HG03457 (cell line): ENCODE measurements at regions not wholly inside any gene's neighbourhood (a gene's known extent, or its start where the extent isn't known, plus 50 kb on each side); places are given as distances from the start of the nearest gene placed in this dataset.

Experiments
- ATAC-seq: cut with Tn5 transposase; IDR thresholded peaks from one replicate; pipeline ENCODE4 v1.9.1; 2021; ENCODE audit warnings: moderate number of reproducible peaks; ENCODE audit not compliant: unreplicated experiment

DNA sequence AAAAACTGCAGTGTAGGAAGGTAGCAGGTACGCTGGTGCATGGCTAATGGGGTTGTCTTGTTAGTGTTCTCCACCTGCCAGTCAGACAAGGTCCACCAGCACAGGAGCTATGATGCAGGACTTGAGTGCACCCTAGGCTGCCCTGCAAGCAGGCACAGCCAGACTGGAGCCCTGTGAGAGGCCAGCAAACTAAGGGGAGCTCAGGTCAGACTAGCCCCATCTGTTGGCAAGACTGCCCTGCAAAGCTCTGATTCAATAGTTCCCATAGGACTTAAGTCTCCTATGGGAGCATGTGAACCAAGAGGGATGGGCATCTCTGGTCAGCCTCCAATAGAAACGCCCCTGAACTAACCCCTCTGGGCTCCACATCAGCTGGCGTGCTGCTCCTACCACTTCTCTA, 1307.3 kb downstream of the C4orf33 start:
- no peak for ATAC-seq

DNA sequence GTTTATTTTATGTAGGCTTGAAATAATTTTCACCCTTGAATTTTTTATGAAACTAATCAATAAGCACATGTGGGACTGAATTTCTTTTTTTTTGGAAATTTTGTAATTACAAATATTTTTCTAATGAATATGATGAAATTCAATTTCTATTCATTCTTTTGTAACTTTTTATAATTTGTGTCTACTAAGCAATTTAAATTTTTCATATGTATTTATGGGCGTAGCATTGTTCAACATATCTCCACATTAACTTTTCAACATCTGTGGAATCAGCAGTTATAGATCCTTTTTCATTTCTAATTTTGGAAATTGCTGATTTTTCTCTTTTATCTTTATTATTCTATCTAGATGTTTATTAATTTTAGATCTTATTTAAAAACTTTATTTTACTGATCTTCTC, 1320.3 kb downstream of the C4orf33 start:
- ATAC-seq: no peak

DNA sequence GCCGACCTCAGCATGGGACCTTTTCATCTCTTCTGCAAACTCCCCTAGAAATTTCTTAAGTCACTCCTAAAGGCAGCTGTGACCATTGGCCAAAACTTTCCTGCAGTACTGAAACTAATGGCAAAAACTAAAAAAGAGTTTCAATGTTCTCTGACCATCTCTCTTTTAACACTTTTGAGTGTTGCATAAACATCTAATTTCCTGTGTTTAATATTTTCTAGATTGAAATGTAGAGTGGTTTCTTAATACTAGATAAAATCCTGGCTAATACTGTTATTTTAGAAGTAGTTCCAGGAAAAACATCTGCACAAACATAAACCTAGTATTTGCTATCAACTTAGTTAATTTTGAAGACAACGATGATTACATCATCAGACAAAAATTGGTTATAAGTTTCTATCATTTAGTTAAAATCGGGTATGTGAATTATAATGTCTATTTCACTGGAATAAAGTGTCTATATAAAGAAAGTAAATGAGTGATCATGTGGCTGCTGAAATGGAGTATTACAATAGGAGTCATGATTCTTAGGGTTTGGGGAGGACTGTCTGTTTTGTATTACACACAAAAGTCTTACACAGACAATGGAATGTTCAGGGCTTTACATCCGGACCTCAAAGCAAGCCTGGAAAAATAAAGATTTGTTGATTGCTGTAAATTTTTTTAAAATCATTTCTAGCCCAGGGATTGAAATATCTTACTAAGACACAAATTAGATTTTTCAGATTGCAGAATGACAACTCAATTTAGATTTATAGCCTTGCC, 1323.4 kb downstream of the C4orf33 start:
- no peak for ATAC-seq

DNA sequence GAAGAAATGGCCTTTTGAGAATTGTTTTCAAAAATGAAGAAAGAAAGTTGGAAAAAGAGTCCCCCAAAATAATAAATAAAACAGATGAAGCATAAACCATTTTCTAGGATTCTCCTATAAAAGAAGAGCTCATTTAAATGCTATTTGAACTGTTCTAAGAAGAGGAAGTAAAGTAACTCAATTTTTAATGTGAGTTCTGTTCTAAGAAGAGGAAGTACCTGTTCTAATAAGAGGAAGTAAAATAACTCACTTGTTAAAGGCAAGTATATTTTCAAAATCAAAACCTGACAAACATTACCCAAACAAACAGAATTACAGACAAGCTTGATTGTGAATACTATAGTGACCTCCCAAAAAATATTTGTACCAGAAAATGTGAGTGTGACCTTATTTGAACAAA, 1326.3 kb downstream of the C4orf33 start:
- no peak for ATAC-seq

DNA sequence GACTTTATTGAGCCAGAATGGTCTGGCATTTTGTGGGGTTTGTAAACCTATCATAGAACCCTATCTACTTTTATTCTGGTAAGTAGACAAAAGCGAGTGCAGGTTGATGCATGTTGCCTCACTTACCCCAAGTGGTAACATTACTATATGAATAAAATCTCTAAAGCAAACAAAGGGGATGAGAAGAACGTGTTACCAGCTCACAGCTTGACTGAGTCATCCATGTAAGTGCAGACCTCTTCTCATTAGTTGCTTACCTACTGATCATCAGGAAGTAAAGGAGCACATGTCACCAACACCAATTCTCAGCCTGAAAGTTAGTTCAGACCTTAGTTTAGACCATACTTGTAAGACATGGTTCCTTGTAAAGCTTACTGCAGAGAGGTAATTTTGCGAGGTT, 1328.3 kb downstream of the C4orf33 start:
- no peak for ATAC-seq

DNA sequence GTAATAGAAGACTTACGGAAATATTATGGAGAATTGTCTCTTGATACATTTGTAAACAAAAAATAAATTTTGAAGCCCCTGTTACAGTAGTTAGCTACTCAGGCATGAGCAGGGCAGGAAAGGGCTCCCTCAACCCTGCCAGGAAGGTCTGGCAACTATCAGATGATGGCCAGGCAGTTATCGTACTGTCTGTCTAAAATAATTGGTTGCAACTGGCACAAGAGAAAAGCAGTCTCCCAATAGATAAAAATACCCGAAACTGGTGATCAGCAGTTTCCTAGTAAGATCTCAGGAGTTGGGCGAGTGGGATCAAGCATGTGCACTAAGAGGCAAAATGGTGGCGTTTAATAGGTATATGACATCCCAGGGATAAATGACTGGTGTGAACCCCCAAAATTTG, 1336.3 kb downstream of the C4orf33 start:
- no peak for ATAC-seq

DNA sequence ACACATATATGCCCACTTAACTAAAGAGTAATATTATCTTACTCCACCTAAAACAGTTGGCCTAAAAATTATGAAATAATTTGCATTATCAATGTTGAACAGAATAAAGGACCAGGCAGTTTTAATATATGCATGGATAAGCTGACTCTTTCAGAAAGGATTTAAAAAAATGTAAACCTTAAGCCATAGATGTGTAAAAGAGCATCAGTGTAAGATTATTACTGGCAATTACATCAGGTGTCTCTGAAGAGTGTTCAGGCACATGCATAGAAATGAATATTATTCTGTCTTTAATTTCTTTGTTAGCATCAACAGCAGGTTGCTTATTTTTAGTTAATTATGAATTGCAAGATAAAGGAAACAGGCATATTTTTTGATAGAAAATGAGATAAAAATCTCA, 1353.8 kb downstream of the C4orf33 start:
- no peak for ATAC-seq

DNA sequence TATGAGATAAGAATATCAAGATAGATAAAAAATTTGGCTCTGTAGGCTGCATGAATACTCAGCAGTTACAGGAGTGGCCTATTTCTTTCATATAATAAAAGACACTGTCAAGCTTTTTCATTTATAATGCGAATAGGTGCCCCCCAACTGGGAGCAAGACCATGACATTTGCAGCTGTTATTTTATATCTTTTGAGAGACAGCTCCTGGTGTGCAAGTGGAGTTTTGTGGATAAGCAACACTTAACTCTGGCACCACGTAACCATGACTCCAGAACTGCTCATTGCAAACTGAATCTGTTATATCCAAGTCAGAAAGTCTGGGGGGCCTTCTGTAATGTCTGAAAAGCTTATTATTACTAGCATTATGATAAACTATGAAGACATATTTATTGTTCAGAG, 1372.4 kb downstream of the C4orf33 start:
- no peak for ATAC-seq

DNA sequence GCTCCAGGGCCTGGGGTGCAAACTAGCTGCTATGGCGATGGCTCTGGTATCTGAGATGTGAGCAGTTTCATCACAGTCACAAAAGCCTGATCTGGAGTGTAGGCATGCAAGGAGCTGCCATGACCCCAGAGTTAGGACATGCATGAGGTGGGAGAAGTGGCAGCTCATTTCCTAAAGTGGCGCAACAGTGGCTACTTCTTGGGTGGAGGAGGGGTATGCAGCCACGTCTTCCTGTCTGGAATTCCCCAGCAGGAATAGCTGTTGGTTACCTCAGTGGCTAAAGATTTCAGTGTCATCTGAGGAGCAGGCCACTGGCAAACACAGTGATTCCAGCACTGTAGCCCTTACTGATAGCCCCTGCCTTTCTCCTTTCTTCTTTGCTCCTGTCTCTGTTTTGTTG, 1382.5 kb downstream of the C4orf33 start:
- ATAC-seq: no peak

DNA sequence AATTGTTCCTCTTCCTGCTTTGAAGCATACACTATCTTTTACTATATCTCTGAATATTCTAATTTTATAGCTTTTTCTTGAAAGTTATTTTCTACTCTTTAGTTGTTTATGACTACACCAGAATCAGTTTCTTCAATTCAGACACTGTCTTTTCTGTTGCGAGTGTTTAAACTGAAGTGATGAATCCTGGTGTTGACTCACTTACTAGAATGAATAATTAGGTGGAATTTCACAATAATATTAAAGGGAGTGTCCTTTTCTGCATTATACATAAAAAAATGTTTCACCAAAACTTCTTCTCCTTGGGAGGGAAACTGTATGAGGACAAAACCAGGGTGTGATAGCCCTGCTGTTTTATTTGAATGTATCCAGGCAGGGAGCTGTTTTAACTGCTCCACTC, 1383.1 kb downstream of the C4orf33 start:
- ATAC-seq: no peak

DNA sequence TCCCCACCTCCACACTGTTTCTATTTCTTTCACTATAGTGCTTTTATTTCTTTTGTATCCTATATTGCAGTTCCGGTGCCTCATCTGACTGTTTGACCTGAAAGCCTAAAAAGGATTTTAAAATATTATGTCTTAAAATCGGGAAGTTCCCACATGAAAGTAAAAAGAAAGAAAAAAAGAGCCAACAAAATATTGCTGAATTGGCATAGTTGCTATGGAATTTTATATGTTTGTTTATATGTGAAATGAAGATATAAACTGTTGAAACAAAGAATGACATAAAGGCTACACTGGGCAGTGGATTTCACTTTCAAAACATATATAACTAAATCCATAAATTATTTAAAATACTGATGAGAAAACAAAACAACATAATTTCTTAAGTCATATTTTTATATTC, 1383.7 kb downstream of the C4orf33 start:
- no peak for ATAC-seq

DNA sequence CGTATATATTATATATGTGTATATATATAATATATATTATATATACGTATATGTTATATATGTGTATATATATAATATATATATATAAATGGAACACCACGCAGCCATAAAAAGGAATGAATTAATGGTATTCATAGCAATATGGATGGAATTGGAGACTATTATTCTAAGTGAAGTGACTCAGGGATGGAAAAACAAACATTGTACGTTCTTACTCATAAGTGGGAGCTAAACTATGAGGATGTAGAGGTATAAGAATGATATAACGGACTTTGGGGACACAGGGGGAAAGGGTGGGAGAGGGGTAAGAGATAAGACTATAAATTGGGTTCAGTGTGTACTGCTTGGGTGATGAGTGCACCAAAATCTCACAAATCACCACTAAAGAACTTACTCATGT, 1388.9 kb downstream of the C4orf33 start:
- ATAC-seq: no peak

DNA sequence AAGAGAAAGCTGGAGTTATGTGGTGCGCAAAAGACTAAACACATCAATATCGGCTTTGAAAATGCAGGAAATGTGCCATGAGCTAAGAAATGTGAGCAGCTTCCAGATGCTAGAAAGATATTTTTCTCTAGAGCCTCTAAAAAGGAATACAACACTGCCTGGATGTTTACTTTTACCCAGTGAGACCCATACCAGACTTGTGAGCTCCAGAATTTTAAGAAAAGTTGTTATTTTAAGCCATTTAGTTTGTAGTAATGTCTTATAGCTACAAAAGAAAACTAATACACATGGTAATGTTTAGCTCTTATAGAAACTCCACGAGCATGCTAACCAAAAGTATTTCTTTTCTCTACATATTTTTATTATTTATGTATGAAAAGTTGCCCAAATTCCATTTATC, 1389.4 kb downstream of the C4orf33 start:
- no peak for ATAC-seq

DNA sequence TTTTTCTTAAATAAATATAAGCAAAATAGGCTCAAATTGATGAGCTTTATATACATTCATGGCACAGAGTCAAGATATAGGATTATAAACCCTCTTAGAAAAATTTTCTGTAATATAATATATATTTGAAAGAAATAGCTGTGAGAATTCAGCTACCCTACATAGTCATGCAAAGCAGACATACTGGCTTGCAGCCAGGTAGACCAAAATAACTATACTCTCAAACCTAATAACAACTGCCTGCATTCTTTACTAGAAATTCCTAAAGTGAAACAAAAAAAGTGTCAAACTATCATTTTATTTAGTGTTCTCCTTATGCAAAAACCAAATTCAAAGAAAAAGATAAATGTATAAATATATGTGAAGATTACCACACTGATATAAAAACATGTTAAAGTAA, 1390.2 kb downstream of the C4orf33 start:
- ATAC-seq: no peak

DNA sequence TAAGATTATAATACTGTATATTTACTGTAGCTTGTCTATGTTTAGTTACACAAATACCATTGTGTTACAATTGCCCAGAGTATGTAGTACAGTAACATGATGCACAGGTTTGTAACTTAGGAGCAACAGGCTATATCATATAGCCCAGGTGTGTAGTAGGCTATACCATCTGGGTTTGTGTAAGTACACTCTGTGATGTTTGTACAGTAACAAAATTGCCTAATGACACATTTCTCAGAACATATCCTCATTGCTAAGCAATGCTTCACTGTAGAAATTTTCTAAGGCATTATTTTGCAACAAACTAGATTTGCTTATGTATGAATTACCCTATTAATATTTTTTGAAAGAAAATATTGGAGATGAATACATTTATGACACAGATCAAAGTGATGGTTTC, 1390.9 kb downstream of the C4orf33 start:
- no peak for ATAC-seq

DNA sequence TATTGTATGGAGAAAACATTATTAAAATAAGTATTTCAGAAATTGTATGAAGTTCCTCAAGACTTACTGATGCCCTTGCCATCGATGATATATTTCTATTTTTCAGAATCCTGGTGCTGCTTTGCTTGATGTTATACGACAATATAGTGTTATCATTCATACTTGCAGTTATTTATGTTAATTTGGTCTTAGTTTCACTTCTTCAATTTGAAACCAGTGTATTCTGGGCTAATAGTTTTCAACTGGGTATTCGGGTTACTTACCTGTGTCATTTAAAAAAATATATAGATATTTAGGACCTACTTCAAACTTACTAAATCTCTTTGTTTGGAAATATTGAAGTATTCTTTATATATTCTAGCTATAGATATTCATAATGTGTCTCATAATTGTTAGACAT, 1414.7 kb downstream of the C4orf33 start:
- no peak for ATAC-seq

DNA sequence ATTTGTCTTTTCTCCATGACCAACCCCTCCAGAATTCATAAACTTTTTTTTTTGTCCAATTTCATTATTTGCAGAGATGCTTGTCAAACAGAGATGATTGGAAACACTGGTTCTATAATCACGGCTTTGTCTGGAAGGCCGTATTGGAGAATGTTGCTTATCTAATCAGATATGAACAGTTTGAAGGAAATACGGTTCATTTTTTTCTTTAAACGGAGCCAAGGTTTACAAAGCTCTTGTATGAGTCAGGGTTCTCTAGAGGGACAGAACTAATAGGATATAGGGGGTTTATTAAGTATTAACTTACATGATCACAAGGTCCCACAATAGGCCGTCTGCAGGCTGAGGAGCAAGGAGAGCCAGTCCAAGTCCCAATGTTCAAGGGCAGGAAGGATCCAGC, 1415.8 kb downstream of the C4orf33 start:
- ATAC-seq: no peak

DNA sequence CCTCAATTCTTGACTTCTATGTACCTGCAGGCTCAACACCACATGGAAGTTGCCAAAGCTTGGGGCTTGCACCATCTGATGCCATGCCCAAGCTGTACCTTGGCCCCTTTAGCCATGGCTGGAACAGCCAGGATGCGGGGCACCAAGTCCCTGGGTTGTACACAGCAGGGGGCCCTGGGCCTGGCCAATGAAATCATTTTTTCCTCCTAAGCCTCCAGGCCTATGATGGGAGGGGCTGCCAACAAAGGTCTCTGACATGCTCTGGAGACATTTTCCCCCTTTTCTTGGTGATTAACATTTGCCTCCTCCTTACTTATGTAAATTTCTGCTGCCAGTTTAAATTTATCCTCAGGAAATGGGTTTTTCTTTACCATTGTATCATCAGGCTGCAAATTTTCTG, 1428.1 kb downstream of the C4orf33 start:
- no peak for ATAC-seq

DNA sequence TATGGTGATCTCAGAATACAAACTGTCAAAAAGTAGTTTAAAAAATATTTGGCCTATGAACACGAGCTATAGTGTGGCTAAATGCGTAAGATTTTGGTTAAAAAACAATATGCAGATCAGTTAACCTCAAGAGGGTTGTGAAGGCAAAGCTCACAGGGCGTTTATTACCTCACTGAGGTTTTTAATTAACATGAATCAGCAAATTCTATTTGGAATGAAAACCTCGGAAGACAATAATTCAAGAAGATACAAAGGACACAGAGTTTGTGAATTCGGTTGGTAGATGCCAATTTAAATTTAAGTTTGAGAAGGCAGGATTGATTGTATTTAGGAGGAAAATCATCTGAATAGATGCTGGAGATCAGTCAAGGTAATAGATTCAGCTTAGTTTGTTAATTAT, 1434.6 kb downstream of the C4orf33 start:
- ATAC-seq: no peak

DNA sequence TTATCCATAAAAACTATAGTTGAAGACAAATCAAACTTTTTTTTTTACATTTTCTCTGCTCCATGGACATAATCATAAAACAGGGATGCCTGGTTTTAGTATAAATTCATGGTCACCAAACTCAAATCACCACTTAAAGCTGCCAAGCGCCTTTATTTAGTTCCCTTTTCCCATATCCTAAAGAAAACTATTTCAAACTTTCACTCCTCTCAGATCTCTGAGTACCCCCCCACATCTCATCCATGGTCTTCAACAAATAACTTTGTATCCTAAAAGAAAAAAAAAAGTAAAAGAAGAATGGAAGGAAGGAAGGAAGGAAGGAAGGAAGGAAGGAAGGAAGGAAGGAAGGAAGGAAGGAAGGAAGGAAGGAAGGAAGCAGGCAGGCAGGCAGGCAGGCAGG, 1438.7 kb downstream of the C4orf33 start:
- ATAC-seq: no peak

DNA sequence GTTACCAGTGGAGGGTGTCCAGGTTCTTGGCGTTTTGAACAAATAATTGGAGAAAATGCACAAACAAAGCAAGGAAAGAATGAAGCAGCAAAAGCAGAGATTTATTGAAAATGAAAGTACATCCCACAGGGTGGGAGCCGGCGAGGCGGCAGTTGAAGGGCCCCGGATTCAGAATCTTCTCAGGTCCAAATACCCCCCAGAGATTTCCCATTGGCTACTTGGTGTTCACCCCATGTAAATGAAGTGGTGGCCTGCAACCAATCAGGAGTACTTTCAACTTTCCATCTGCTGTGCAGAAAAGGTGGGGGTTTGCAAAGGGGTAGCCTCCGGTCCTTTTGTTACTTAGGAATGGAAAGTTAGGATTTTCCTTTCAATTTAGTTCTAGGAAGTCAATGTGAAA, 1447.0 kb downstream of the C4orf33 start:
- no peak for ATAC-seq

DNA sequence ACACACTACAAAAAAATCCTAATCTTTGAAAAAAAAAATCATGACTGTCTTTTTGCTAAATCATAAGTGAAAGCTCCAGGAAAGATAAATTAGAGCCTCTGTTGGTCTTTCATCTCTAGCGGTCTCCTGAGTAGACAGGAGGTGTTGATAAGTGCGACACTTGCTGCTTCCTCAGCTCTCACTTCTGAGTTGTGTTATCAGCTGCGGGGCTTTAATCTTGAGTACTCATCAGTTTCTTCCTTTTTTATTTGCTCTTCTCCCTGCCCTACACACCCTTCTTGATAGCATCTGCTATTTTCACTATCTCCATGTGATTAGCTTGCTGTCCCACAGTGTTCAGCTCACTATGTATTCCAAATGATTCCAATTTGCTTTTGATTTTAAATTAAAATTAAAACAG, 1449.2 kb downstream of the C4orf33 start:
- ATAC-seq: no peak

DNA sequence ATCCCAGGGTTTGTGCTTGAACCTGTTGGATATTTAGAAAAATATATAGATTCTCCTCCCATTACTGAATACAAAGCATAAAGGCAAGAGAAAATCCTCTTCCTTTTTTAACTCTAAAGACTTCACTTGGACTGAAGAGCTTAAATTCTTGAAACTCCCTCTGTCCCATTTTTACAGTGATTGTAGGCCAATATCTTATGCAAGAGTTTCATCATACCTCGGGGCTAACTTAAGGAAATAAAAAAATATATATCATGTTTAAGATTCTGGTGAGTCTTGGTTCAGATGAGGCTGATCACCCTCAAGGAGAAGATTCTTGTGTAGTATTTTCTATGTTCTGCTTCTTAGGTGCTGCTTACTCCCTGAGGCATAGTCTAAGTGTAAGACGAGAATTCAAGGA, 1449.6 kb downstream of the C4orf33 start:
- ATAC-seq: no peak
